GM18507 (cell line): ENCODE measurements at regions not wholly inside any gene's neighbourhood (a gene's known extent, or its start where the extent isn't known, plus 50 kb on each side); places are given as distances from the start of the nearest gene placed in this dataset.

Experiments used
- DNase-seq: peaks from one replicate; pipeline ENCODE4 v3.0.0; 2011; ENCODE audit warnings: low read depth; ENCODE audit not compliant: insufficient read length; ENCODE audit errors: extremely low spot score
- FAIRE-seq: peaks from 2 replicates; lab custom pipeline; 2011; peaks lifted over from hg19 to GRCh38; lab: Jason Lieb, UNC

- FAIRE-seq: no peak
- DNase-seq: no peak
Measured at GRCh38 chr11:106470230-106470629, 392.8 kb downstream of the AASDHPPT start.

GRCh38 chr11:106471276-106471675, 393.8 kb downstream of the AASDHPPT start:
- FAIRE-seq (no peak), DNase-seq (no peak)

DNA sequence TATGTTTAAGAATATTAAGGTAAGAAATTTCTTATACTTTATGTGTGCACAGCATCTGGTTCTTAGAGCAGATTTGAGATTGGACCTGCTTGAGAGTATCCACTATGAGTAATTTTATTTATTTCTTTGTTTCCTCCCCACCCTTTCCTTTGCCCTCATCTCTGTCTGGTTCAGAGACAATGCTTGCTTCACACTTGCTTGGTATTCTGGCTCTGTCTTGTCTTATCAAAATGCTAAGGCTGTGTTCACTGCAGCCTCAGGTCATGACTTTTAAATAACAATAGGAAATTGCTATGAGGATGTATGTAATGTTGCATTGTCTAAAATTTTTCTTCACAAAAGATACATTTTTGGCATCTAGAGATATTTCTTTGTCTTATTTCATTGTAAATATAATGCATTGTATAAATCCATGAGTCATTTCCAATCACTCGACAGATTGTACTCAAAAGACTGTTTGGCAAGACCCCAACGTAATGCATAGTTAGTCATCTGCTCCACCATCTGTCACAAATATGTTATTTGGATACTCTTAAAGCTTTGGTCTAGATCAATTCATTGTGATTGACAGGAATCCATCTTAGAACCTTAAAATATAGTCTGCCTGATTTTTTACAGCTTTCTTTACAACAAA, 395.7 kb downstream of the AASDHPPT start:
- no peak for DNase-seq
- FAIRE-seq: no peak

DNA sequence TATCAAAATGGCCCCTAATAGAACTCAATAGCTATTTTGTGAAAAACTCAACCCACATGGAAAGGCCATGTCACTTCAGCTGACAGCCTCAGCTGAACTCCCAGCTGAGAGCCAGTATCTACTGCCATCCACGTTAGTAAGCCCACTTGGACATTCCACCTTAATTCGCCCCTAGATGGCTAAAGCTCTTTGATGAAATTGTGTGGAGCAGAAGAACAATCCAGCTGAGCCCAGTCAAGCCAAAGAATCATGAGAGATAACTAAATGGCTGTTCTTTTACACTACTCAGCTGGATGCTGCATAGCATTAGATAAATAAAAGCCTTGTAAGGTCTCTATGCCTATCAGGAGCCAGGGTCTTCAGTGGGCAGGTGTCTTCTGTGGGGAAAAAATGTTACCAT, 396.8 kb downstream of the AASDHPPT start:
- DNase-seq (no peak), FAIRE-seq (no peak)

- FAIRE-seq (no peak), DNase-seq (no peak)
Measured at GRCh38 chr11:106475181-106475580, 397.7 kb downstream of the AASDHPPT start.

- DNase-seq (no peak), FAIRE-seq (no peak)
Measured at GRCh38 chr11:106477776-106478175, 400.3 kb downstream of the AASDHPPT start.

DNA sequence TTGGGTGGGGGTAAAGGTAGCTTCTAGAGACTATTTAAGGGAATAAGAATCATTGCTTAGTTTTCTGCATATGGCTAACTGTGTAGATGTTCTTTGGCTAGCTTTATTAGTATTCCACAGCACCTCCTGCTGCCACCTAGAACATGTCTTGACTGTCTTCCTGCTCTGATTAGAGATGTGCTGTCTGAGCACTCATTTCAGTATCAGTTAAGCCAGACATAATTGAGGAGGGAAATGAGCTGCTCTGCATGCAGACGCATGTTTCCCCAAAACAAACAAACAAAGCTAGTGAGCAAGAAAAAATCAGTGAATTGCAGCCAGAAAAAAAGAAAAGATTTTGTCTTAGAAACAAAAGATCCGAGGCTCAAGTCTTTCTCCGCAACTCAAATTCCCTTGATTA, 402.2 kb downstream of the AASDHPPT start:
- no peak for FAIRE-seq

DNA sequence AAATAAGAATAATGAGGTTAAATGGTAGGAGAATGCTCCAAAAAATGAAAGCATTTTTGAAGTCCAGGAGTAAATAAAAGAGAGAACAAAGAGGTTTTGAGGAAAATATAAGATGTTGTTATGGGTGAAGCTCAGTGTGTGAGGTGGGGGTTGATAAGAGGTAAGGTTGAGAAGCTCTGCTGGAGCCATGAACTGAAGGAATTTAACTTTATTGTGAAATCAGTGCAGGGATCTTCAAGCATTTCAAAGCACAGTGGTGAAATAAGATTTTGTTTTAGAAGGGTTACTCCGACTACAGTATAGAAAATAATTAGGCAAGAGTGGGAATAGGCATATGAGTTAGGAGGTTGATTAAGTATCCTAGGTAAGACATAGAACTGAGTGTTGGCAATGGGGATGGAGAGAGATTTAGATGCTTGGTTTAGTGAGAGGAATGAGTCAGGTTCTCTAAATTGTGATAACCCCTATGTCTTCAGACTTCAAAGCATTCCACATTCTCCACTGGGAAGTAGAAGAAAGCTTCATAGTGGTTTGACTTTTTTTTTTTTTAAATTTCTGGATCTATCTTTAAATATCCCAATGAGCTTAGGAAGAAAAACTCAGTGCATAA, 403.2 kb downstream of the AASDHPPT start:
- FAIRE-seq (no peak), DNase-seq (no peak)

More for the DNA sequence above, 402.2 kb downstream of the AASDHPPT start:
- no peak for DNase-seq

GRCh38 chr11:106482917-106483785, 405.7 kb downstream of the AASDHPPT start:
- DNase-seq (no peak), FAIRE-seq (no peak)

DNA sequence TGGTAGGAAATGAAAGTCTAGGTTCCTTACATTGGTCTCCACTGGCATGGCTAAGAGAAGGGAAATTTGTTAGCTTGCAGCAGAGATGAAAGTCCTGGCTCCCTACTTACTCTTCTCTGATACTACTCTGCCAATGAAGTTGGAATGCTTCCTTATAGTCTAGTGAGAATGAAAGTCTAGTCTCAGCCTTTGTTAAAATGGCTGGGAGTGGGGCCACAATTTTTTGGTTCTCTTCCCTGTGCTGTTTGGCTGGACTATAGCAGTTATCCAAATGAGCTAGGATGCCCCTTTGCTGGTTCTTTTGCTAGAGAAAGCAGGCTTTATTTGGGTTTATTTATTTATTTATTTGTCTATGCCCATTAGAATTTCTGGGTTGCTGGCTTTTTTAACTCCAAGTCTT, 414.3 kb downstream of the AASDHPPT start:
- DNase-seq (no peak), FAIRE-seq (no peak)

GRCh38 chr11:106493751-106494150, 416.3 kb downstream of the AASDHPPT start:
- FAIRE-seq: no peak
- DNase-seq: no peak

DNA sequence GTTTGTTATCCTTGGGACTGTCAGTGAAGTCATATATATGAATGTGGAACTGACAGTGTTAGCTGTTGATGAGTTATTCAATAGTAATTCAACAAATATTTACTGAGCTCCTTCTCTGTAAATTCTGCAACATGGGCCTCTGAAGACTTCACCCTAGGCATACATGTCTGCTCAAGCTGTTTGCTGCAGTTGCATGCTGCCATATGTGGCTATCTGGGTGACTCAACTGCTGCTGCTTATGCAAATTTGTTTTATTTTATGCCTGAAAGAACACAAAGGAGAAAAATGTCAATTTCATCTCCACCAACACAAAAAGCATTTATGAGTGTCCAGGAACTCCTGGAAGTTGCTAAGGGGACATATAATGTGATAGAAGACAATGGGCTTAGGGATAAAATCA, 417.6 kb downstream of the AASDHPPT start:
- DNase-seq (no peak), FAIRE-seq (no peak)

- DNase-seq (no peak), FAIRE-seq (no peak)
Measured at GRCh38 chr11:106496677-106497076, 419.2 kb downstream of the AASDHPPT start.

DNA sequence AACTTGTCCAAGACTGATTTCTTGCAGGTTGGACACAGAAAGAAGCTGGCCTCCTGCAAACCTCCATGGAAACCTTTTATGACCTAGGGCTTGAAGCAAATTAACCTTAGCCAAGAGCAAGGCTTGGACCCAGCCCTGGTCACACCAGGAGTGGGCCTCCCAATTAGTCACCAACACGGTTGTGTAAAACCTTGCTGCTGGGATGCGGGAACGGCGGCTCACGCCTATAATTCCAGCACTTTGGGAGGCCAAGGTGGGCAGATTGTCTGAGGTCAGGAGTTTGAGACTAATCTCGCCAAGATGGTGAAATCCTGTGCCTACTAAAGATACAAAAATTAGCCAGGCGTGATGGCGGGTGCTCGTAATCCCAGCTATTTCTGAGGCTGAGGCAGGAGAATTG, 419.9 kb downstream of the AASDHPPT start:
- FAIRE-seq (no peak), DNase-seq (no peak)

DNA sequence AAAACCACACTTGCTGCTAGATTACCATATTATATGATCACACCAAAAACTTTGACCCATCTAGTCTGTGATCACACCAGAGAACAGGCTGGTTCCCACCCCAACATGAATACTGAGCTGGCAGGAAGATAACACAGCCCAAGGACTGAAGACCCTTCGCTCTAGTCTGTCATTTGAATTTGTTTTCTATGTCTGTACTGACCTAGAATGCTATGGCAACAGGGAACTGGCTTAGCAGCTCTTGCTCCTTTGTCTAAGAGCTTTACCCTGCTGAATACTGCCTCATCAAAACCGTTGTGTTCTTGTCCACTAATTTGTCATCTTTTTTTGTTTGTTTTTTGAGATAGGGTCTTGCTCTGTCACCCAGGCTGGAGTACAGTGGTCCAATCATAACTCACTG, 420.4 kb downstream of the AASDHPPT start:
- no peak for DNase-seq
- no peak for FAIRE-seq

- DNase-seq (no peak), FAIRE-seq (no peak)
Measured at GRCh38 chr11:106503901-106504300, 426.4 kb downstream of the AASDHPPT start.

DNA sequence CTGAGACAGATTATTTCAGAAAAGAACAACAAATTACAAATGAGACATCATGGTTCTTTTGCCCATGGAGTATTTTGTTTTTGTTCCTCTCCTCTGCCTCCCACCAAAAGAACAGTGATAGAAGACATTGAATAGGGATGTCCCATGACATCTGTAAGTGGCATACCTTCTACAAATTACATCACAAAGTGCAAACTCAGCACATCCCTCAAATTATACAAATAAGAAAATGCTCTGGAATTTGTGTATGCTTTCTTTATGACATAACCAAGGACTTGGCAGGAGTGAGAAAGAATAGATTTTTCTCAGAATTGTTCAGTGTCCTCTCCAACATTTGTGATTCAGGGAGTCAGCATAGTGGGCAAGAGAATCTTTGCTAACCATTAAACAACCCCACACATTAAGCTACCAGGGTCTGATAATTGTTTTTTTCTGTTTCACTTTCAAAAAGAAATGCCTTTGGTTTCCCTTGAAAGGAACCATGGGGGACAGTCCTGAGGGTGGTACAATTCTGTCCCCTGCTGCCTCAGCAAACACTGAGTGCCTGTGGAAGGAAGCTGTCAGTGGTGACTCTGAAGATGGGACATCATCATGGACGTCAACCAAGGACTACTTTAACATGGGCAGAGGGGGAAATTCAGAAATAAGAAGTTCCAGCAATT, 430.3 kb downstream of the AASDHPPT start:
- no peak for FAIRE-seq
- DNase-seq: no peak

DNA sequence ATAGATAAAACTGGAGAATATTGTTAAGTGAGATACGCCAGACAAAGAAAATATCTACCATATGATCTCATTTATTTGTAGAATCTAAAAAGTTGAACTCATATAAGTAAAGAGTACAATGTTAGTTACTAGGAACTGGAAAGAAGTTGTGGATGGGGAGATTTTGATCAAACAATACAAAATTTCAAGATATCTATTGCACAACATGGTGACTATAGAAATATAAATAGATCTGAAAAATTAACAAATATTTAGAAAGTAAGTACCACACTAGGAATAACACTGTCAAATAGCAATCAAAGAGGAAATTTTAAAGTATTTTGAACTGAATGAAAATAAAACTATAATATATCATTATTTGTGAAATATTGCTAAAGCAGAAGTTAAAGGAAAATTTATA, 437.2 kb downstream of the AASDHPPT start:
- DNase-seq (no peak), FAIRE-seq (no peak)

DNA sequence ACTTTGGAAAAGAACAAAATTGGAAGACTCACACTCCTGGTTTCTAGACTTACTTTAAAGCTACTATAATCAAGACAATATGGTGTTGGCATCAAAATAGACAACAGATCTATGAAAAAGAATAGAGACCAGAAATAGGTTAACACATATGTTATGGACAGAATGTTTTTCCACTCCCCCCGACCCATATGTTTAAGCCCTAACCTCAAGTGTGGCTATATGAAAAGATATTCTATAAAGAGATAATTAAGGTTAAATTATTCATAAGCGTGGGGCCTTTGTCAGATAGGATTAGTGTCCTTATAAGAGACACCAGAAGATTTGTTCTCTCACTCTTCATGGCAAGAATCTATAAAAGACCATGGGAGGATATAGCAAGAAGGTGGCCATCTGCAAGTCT, 440.0 kb downstream of the AASDHPPT start:
- DNase-seq (no peak), FAIRE-seq (no peak)
